ENCODE measurements at regions not wholly inside any gene's neighbourhood (a gene's known extent, or its start where the extent isn't known, plus 50 kb on each side); places are given as distances from the start of the nearest gene placed in this dataset.
"Not testable (repeated sequence)": the region's sequence is repeated elsewhere in the genome, so short reads cannot be mapped to it uniquely, and the experiment has no call there.

DNA sequence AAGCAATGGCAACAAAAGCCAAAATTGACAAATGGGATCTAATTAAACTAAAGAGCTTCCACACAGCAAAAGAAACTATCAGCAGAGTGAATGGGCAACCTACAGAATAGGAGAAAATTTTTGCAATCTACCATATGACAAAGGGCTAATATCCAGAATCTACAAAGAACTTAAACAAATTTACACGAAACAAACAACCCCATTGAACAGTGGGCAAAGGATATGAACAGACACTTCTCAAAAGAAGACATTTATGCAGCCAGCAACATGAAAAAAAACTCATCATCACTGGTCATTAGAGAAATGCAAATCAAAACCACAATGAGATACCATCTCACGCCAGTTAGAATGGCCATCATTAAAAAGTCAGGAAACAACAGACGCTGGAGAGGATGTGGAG lies 113.4 kb downstream of the PSMG1 start:
- not testable (repeated sequence) for TF ChIP-seq ATF3 (IDR thresholded peaks at IDR 0.05); GABPA (IDR thresholded peaks at IDR 0.05 in 1 of 2, conservative IDR thresholded peaks at IDR 0.05 in 1 of 2); CTCF (IDR thresholded peaks at IDR 0.05; ENCODE audit: low read depth, low read length, missing input control); TAF1 (conservative IDR thresholded peaks at IDR 0.05); YY1 (IDR thresholded peaks at IDR 0.05); MAX (IDR thresholded peaks at IDR 0.05)
